ENCODE measurements at regions not wholly inside any gene's neighbourhood (a gene's known extent, or its start where the extent isn't known, plus 50 kb on each side); places are given as distances from the start of the nearest gene placed in this dataset.

GRCh38 chr6:84615113-84615850 lies 149.1 kb downstream of the TBX18 start:
- no peak for FAIRE-seq
- WGBS, 3 donors, result 73 to 77% (median 74%) methylated on average over 2 of the region's 2 CpGs

GRCh38 chr6:84606860-84607259 lies 157.5 kb downstream of the TBX18 start:
- Histone ChIP-seq H3K27me3 (ENCODE audit: control insufficient read depth in 3 of 3, insufficient read depth in 3 of 3, low read length in 3 of 3) (no peaks in the 10 kb centered on the region), H3K4me1 (ENCODE audit: control insufficient read depth in 3 of 3, insufficient read depth in 2 of 3, low read depth in 1 of 3, low read length in 2 of 3) (no peaks in the 10 kb centered on the region), H3K36me3 (ENCODE audit: control insufficient read depth in 3 of 3, insufficient read depth in 2 of 3, low read depth in 1 of 3, low read length in 3 of 3) (no peaks in the 10 kb centered on the region), H3K4me3 (ENCODE audit: low read depth in 1 of 3, low read length in 3 of 3) (no peak overlapping the region), H3K27ac (ENCODE audit: low read depth in 1 of 3, low read length in 2 of 3) (no peak overlapping the region), H3K9me3 (ENCODE audit: control insufficient read depth in 2 of 2, insufficient read depth in 1 of 2, low read depth in 1 of 2, low read length in 1 of 2) (no peaks in the 10 kb centered on the region)
- no peak for DNase-seq
- no peak for FAIRE-seq
- WGBS, 3 donors, result 59 to 67% (median 66%) methylated on average over 2 of the region's 2 CpGs

More at GRCh38 chr6:84615113-84615850, 149.1 kb downstream of the TBX18 start:
- Histone ChIP-seq H3K27me3 (ENCODE audit: control insufficient read depth in 3 of 3, insufficient read depth in 3 of 3, low read length in 3 of 3) (no peaks in the 10 kb centered on the region), H3K27ac (ENCODE audit: low read depth in 1 of 3, low read length in 2 of 3) (no peak overlapping the region), H3K9me3 (ENCODE audit: control insufficient read depth in 2 of 2, insufficient read depth in 1 of 2, low read depth in 1 of 2, low read length in 1 of 2) (no peaks in the 10 kb centered on the region), H3K36me3 (ENCODE audit: control insufficient read depth in 3 of 3, insufficient read depth in 2 of 3, low read depth in 1 of 3, low read length in 3 of 3) (no peaks in the 10 kb centered on the region), H3K4me1 (ENCODE audit: control insufficient read depth in 3 of 3, insufficient read depth in 2 of 3, low read depth in 1 of 3, low read length in 2 of 3) (no peaks in the 10 kb centered on the region), H3K4me3 (ENCODE audit: low read depth in 1 of 3, low read length in 3 of 3) (no peak overlapping the region)
- no peak for DNase-seq

GRCh38 chr6:84605298-84605697 lies 159.1 kb downstream of the TBX18 start:
- no peaks in the 10 kb centered on the region for H3K9me3 ChIP-seq (ENCODE audit: control insufficient read depth in 2 of 2, insufficient read depth in 1 of 2, low read depth in 1 of 2, low read length in 1 of 2)
- H3K4me3 ChIP-seq (ENCODE audit: low read depth in 1 of 3, low read length in 3 of 3), result no peak overlapping the region
- no peaks in the 10 kb centered on the region for H3K4me1 ChIP-seq (ENCODE audit: control insufficient read depth in 3 of 3, insufficient read depth in 2 of 3, low read depth in 1 of 3, low read length in 2 of 3)
- FAIRE-seq, result no peak
- H3K27me3 ChIP-seq (ENCODE audit: control insufficient read depth in 3 of 3, insufficient read depth in 3 of 3, low read length in 3 of 3), result no peaks in the 10 kb centered on the region
- WGBS, 3 donors, result 76 to 82% (median 80%) methylated on average over 1 of the region's 1 CpG
- DNase-seq, result no peak
- no peaks in the 10 kb centered on the region for H3K36me3 ChIP-seq (ENCODE audit: control insufficient read depth in 3 of 3, insufficient read depth in 2 of 3, low read depth in 1 of 3, low read length in 3 of 3)
- no peak overlapping the region for H3K27ac ChIP-seq (ENCODE audit: low read depth in 1 of 3, low read length in 2 of 3)

- FAIRE-seq (no peak), DNase-seq (no peak)
- WGBS, 3 donors, result 60 to 67% (median 62%) methylated on average over 3 of the region's 3 CpGs
- no peaks in the 10 kb centered on the region for H3K4me1 ChIP-seq (ENCODE audit: control insufficient read depth in 3 of 3, insufficient read depth in 2 of 3, low read depth in 1 of 3, low read length in 2 of 3)
- H3K36me3 ChIP-seq (ENCODE audit: control insufficient read depth in 3 of 3, insufficient read depth in 2 of 3, low read depth in 1 of 3, low read length in 3 of 3), result no peaks in the 10 kb centered on the region
- H3K27me3 ChIP-seq (ENCODE audit: control insufficient read depth in 3 of 3, insufficient read depth in 3 of 3, low read length in 3 of 3), result no peaks in the 10 kb centered on the region
- H3K9me3 ChIP-seq (ENCODE audit: control insufficient read depth in 2 of 2, insufficient read depth in 1 of 2, low read depth in 1 of 2, low read length in 1 of 2), result no peaks in the 10 kb centered on the region
- H3K27ac ChIP-seq (ENCODE audit: low read depth in 1 of 3, low read length in 2 of 3), result no peak overlapping the region
- H3K4me3 ChIP-seq (ENCODE audit: low read depth in 1 of 3, low read length in 3 of 3), result no peak overlapping the region
Observed at GRCh38 chr6:84601366-84601765, 163.0 kb downstream of the TBX18 start.

- Histone ChIP-seq H3K36me3 (ENCODE audit: control insufficient read depth in 3 of 3, insufficient read depth in 2 of 3, low read depth in 1 of 3, low read length in 3 of 3) (no peaks in the 10 kb centered on the region), H3K4me1 (ENCODE audit: control insufficient read depth in 3 of 3, insufficient read depth in 2 of 3, low read depth in 1 of 3, low read length in 2 of 3) (no peaks in the 10 kb centered on the region), H3K9me3 (ENCODE audit: control insufficient read depth in 2 of 2, insufficient read depth in 1 of 2, low read depth in 1 of 2, low read length in 1 of 2) (no peaks in the 10 kb centered on the region), H3K4me3 (ENCODE audit: low read depth in 1 of 3, low read length in 3 of 3) (no peak overlapping the region), H3K27me3 (ENCODE audit: control insufficient read depth in 3 of 3, insufficient read depth in 3 of 3, low read length in 3 of 3) (no peaks in the 10 kb centered on the region), H3K27ac (ENCODE audit: low read depth in 1 of 3, low read length in 2 of 3) (no peak overlapping the region)
- no peak for DNase-seq
- no peak for FAIRE-seq
- WGBS, 3 donors, result 81 to 91% (median 86%) methylated on average over 1 of the region's 1 CpG
Observed at GRCh38 chr6:84599991-84600390, 164.4 kb downstream of the TBX18 start.

- Histone ChIP-seq H3K27ac (ENCODE audit: low read depth in 1 of 3, low read length in 2 of 3) (no peak overlapping the region), H3K4me1 (ENCODE audit: control insufficient read depth in 3 of 3, insufficient read depth in 2 of 3, low read depth in 1 of 3, low read length in 2 of 3) (no peaks in the 10 kb centered on the region), H3K9me3 (ENCODE audit: control insufficient read depth in 2 of 2, insufficient read depth in 1 of 2, low read depth in 1 of 2, low read length in 1 of 2) (no peaks in the 10 kb centered on the region), H3K36me3 (ENCODE audit: control insufficient read depth in 3 of 3, insufficient read depth in 2 of 3, low read depth in 1 of 3, low read length in 3 of 3) (no peaks in the 10 kb centered on the region), H3K4me3 (ENCODE audit: low read depth in 1 of 3, low read length in 3 of 3) (no peak overlapping the region), H3K27me3 (ENCODE audit: control insufficient read depth in 3 of 3, insufficient read depth in 3 of 3, low read length in 3 of 3) (no peaks in the 10 kb centered on the region)
- 79 to 83% (median 79%) methylated on average over 4 of the region's 4 CpGs for WGBS, 3 donors
- FAIRE-seq, result no peak
- no peak for DNase-seq
Observed at GRCh38 chr6:84597238-84597875, 167.0 kb downstream of the TBX18 start.

- no peak for DNase-seq
- 97 to 100% (median 97%) methylated on average over 1 of the region's 1 CpG for WGBS, 3 donors
- Histone ChIP-seq H3K4me1 (ENCODE audit: control insufficient read depth in 3 of 3, insufficient read depth in 2 of 3, low read depth in 1 of 3, low read length in 2 of 3) (no peaks in the 10 kb centered on the region), H3K4me3 (ENCODE audit: low read depth in 1 of 3, low read length in 3 of 3) (no peak overlapping the region), H3K27ac (ENCODE audit: low read depth in 1 of 3, low read length in 2 of 3) (no peak overlapping the region), H3K9me3 (ENCODE audit: control insufficient read depth in 2 of 2, insufficient read depth in 1 of 2, low read depth in 1 of 2, low read length in 1 of 2) (no peaks in the 10 kb centered on the region), H3K27me3 (ENCODE audit: control insufficient read depth in 3 of 3, insufficient read depth in 3 of 3, low read length in 3 of 3) (no peaks in the 10 kb centered on the region), H3K36me3 (ENCODE audit: control insufficient read depth in 3 of 3, insufficient read depth in 2 of 3, low read depth in 1 of 3, low read length in 3 of 3) (no peaks in the 10 kb centered on the region)
- FAIRE-seq, result no peak
Observed at GRCh38 chr6:84596488-84596887, 167.9 kb downstream of the TBX18 start.

GRCh38 chr6:84588697-84589080 lies 175.7 kb downstream of the TBX18 start:
- Histone ChIP-seq H3K27ac (ENCODE audit: low read depth in 1 of 3, low read length in 2 of 3) (no peak overlapping the region), H3K4me1 (ENCODE audit: control insufficient read depth in 3 of 3, insufficient read depth in 2 of 3, low read depth in 1 of 3, low read length in 2 of 3) (no peaks in the 10 kb centered on the region), H3K9me3 (ENCODE audit: control insufficient read depth in 2 of 2, insufficient read depth in 1 of 2, low read depth in 1 of 2, low read length in 1 of 2) (peaks cover 0 to 3% of the 10 kb centered on the region in 2 donors), H3K4me3 (ENCODE audit: low read depth in 1 of 3, low read length in 3 of 3) (no peak overlapping the region), H3K27me3 (ENCODE audit: control insufficient read depth in 3 of 3, insufficient read depth in 3 of 3, low read length in 3 of 3) (no peaks in the 10 kb centered on the region), H3K36me3 (ENCODE audit: control insufficient read depth in 3 of 3, insufficient read depth in 2 of 3, low read depth in 1 of 3, low read length in 3 of 3) (no peaks in the 10 kb centered on the region)
- no peak for DNase-seq
- no peak for FAIRE-seq
- WGBS, 3 donors, result 65 to 72% (median 67%) methylated on average over 5 of the region's 5 CpGs
